Central memory CD8-positive, alpha-beta T cell (primary cell): ENCODE measurements at regions not wholly inside any gene's neighbourhood (a gene's known extent, or its start where the extent isn't known, plus 50 kb on each side); places are given as distances from the start of the nearest gene placed in this dataset.

ENCODE experiments used
- ATAC-seq: fragments of 150-1000 bp; cut with Tn5 transposase; replicated peaks from 2 replicates; pipeline ENCODE4 v1.10.0; 2022; ENCODE audit warnings: mild to moderate bottlenecking, moderate FRiP score, moderate number of reproducible peaks; ENCODE audit not compliant: poor library complexity, severe bottlenecking; ENCODE audit errors: extremely low read depth
- DNase-seq, 2 donors: peaks; one replicate each; pipeline ENCODE4 v3.0.0; 2021; ENCODE audit warnings: low spot score in 2 of 2
- H3K27ac Mint-ChIP-seq: one replicate; pipeline ENCODE4 v1.8.0; 2022; ENCODE audit warnings: low read depth, mild to moderate bottlenecking, moderate library complexity, mixed read lengths
- H3K27me3 Mint-ChIP-seq: one replicate; pipeline ENCODE4 v1.8.0; 2022; ENCODE audit warnings: mixed read lengths
- H3K36me3 Mint-ChIP-seq: one replicate; pipeline ENCODE4 v1.8.0; 2022; ENCODE audit warnings: mild to moderate bottlenecking, moderate library complexity, mixed read lengths; ENCODE audit not compliant: insufficient read depth
- H3K4me1 Mint-ChIP-seq: one replicate; pipeline ENCODE4 v1.8.0; 2022; ENCODE audit warnings: mixed read lengths
- H3K4me3 Mint-ChIP-seq: one replicate; pipeline ENCODE4 v1.8.0; 2022; ENCODE audit warnings: mild to moderate bottlenecking, moderate library complexity, mixed read lengths
- H3K9me3 Mint-ChIP-seq: one replicate; pipeline ENCODE4 v1.8.0; 2022; ENCODE audit warnings: mixed read lengths

DNA sequence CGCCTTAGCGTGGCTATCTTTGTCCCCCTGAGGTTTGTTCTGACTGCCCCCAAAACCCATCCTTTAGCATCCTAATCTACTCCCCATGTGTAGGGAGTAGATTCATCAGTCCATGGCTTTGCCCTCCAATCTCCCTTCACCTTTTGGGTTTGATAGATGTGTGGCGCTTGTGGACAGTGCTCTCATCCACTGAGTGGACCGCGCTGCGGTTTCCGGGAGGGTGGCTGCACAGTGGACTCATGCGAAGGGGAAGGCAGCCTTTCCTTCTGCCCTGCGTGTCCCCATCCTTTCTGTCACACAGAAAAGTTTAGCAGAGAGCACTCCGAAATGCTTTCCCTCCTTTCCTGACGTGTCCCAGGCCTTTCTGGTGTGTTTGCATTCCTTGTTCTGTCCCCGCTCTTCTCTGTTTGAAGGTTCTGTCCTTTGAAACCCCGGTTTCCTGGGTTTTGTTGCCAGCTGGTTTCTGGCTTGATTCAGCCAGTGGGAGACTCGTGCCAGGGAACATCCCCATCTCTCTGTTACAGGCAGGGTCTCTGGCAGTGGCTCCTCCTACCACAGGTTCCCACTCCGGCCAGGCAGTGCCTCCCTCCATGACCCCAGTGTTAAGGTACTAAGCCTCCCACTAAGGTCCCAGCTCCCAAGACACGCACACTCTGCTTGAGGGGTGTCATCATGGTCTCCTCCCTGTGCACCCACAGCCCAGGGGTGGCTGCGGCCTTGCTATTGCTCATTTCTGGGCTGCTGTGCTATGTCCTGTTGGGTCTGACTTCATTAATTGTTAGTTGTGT lies 547.7 kb upstream of the DPP6 start:
- H3K4me3 Mint-ChIP-seq = no peak overlapping the region
- H3K9me3 Mint-ChIP-seq = peaks cover 15% of the 10 kb centered on the region
- H3K27ac Mint-ChIP-seq = no peak overlapping the region
- no peaks in the 10 kb centered on the region for H3K4me1 Mint-ChIP-seq
- ATAC-seq = no peak
- H3K36me3 Mint-ChIP-seq = no peaks in the 10 kb centered on the region
- no peak for DNase-seq
- H3K27me3 Mint-ChIP-seq = no peaks in the 10 kb centered on the region

DNA sequence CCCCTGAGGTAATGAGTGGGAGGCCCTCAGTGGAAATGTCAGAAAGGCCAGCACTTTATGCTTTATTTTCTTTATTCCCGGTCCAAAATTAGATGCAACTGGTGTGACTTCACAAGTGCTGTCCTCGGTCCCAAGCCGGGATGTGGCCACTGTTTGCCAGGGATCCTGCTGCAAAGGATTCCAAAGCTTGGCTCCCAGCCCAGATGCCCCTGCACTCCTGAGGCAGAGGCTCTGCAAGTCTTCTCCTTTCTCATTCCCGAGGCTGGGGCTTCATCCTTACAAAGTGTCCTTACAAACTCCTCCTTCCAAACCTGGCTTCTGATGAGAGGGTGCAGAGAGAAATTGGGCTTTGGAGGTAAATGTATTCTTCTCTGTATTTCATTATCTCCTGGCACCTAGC lies 544.3 kb upstream of the DPP6 start:
- no peak overlapping the region for H3K27ac Mint-ChIP-seq
- H3K4me3 Mint-ChIP-seq = no peak overlapping the region
- DNase-seq = no peak
- no peaks in the 10 kb centered on the region for H3K36me3 Mint-ChIP-seq
- H3K4me1 Mint-ChIP-seq = no peaks in the 10 kb centered on the region
- no peak for ATAC-seq
- H3K9me3 Mint-ChIP-seq = peaks cover 19% of the 10 kb centered on the region
- no peaks in the 10 kb centered on the region for H3K27me3 Mint-ChIP-seq

DNA sequence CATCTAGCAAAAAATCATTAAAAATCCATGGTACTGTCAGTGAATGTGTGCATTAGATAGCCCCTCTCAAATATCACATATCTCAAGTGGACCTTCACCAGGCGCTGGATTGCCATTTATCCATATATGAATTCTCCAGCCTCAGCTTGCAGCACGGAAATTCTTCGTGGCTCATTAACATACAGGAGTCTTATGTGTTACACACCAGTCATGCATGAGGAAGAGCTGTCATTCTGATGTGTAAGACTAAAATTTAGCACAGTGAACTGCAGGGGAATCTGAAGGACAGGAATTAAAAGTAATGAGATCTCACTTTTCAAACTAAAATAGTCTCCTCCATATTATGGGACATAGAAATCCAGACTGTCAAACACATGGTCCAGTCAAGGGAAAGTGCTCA lies 542.4 kb upstream of the DPP6 start:
- DNase-seq (no peak), ATAC-seq (no peak)
- H3K4me3 Mint-ChIP-seq = no peak overlapping the region
- no peaks in the 10 kb centered on the region for H3K4me1 Mint-ChIP-seq
- peaks cover 13% of the 10 kb centered on the region for H3K9me3 Mint-ChIP-seq
- H3K36me3 Mint-ChIP-seq = no peaks in the 10 kb centered on the region
- H3K27ac Mint-ChIP-seq = no peak overlapping the region
- no peaks in the 10 kb centered on the region for H3K27me3 Mint-ChIP-seq

DNA sequence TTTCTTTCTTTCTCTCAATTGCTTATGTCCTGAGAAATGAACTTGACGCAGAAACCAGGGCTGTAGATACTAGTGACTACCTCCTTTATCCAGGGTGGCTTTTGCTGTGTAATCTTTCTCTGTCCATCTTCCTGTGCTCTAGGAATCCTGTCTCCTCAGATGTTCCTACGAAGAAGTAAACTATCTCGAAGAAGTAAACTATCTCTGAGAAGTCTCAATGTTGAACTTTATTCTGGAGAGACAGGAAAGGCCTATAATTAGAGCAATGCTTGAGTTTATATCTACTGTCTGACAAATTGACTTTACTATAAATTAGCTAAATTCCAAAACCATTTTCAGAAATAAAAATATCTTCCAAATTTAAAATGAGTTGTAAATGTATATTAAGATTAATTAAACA lies 541.5 kb upstream of the DPP6 start:
- DNase-seq (no peak), ATAC-seq (no peak)
- Mint-ChIP-seq H3K9me3 (peaks cover 10% of the 10 kb centered on the region), H3K36me3 (no peaks in the 10 kb centered on the region), H3K27me3 (no peaks in the 10 kb centered on the region), H3K4me3 (no peak overlapping the region), H3K4me1 (no peaks in the 10 kb centered on the region), H3K27ac (no peak overlapping the region)

DNA sequence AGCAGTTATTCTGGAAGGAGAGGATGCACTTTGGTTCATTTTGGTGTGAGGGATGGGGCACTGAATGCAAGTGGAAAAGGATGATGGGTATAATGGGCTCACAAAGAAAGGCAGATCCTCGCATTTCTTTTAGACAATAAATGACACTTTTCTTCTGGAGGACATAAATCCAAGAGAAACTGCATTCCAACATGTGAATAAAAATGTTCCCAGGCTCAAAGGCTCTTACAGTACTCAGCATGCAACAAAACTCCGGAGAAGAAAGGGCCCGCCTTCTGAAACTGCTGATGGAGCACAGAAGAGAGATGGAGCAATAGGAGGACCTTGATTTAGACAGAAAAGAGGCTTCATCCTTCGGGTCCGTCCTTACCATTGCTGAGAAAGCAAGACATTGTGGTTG lies 538.2 kb upstream of the DPP6 start:
- ATAC-seq = no peak
- no peaks in the 10 kb centered on the region for H3K27me3 Mint-ChIP-seq
- no peaks in the 10 kb centered on the region for H3K36me3 Mint-ChIP-seq
- no peak overlapping the region for H3K4me3 Mint-ChIP-seq
- H3K27ac Mint-ChIP-seq = no peak overlapping the region
- peaks cover 15% of the 10 kb centered on the region for H3K9me3 Mint-ChIP-seq
- DNase-seq = no peak
- no peaks in the 10 kb centered on the region for H3K4me1 Mint-ChIP-seq

DNA sequence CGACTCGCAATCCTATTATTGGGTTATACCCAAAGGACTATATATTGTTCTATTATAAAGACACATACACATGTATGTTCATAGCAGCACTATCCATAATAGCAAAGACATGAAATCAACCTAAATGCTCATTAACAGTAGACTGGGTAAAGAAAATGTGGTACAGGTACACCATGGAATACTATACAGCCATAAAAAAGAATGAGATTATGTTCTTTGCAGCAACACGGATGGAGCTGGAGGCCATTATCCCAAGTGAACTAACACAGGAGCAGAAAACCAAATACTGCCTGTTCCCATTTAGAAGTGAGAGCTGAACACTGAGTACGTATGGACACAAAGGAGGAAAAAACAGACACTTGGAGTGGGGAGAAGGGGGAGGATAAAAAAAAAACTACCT lies 536.8 kb upstream of the DPP6 start:
- no peak overlapping the region for H3K4me3 Mint-ChIP-seq
- H3K27ac Mint-ChIP-seq = no peak overlapping the region
- ATAC-seq = no peak
- no peak for DNase-seq
- H3K4me1 Mint-ChIP-seq = no peaks in the 10 kb centered on the region
- no peaks in the 10 kb centered on the region for H3K36me3 Mint-ChIP-seq
- peaks cover 16% of the 10 kb centered on the region for H3K9me3 Mint-ChIP-seq
- no peaks in the 10 kb centered on the region for H3K27me3 Mint-ChIP-seq

DNA sequence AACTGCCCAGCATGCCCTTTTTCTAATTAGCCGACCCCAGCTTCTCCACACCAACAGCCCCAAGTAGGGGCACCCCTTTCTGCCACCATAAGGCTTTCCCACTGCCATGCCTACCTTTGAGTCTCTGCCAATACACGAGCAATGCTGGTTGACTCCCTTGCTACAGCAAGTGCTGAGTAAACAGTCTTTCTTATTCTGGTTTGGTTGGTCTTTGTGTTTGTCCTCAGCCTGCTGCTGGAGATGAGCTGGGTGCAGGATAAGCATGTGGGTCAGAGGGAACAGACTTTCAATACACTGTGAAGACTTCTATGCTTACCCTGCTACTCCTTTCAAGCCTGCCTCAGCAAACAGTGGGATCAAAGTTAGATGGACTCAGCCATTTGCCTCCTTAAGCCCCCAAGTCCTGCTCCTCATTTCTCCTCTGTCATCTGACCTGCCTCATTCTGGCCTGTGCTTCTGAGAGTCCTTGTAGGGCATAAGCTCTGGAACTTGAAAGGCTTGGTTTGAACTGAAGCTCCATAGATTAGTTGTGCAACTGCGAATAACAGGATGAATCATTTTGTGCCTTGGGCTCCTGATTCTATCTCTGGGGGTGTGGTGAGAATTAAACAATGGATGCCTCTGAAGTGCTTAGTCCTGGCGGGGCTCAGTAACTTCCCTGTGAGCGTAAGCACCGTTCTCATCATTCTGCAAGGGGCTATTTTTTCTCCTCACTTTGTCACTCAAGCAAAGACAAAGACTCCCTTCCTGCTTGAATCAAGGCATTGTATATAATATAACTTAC lies 533.8 kb upstream of the DPP6 start:
- peaks cover 10% of the 10 kb centered on the region for H3K9me3 Mint-ChIP-seq
- ATAC-seq (no peak), DNase-seq (no peak)
- no peak overlapping the region for H3K4me3 Mint-ChIP-seq
- H3K36me3 Mint-ChIP-seq = no peaks in the 10 kb centered on the region
- H3K27me3 Mint-ChIP-seq = no peaks in the 10 kb centered on the region
- no peaks in the 10 kb centered on the region for H3K4me1 Mint-ChIP-seq
- no peak overlapping the region for H3K27ac Mint-ChIP-seq

DNA sequence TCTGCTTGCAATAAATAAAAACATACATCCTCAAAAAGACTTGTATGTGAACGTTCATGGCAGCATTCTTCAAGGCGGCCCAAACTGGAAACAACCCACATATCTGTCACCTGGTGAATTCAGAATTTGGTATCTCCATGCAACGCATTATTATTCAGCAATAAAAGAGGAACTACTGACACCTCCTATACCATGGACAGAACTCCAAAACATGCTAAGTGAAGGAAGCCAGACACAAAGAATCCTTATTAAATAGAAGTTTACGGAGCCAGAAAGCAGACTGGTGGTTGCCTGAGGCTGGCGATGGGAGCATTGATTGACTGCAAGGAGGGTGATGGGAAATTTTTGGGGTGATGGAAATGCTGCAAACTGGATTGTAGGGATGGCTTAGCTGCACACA lies 530.8 kb upstream of the DPP6 start:
- no peaks in the 10 kb centered on the region for H3K27me3 Mint-ChIP-seq
- H3K9me3 Mint-ChIP-seq = peaks cover 10% of the 10 kb centered on the region
- H3K36me3 Mint-ChIP-seq = no peaks in the 10 kb centered on the region

DNA sequence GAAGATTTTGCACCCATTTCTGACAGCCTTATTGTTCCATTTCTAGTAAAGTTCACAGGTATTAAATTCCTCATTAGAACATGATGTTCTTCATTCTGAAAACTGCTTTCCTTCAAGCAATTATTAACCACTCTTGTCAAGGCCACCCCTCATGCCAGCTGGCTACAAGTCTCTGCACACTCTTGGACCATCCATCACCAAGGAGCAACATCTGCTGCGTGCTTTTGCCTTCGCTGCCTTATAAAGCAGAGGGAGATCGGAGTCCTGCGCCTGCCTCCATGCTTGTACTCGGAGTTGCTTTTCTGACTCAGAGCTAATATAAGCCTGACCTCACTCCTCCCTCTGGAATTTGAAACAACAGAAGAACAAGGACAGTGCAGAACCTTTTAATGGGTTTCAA lies 529.9 kb upstream of the DPP6 start:
- Mint-ChIP-seq H3K4me1 (no peaks in the 10 kb centered on the region), H3K36me3 (no peaks in the 10 kb centered on the region), H3K27ac (no peak overlapping the region), H3K4me3 (no peak overlapping the region), H3K9me3 (peaks cover 10% of the 10 kb centered on the region), H3K27me3 (no peaks in the 10 kb centered on the region)
- ATAC-seq (no peak), DNase-seq (no peak)

More for the DNA sequence above, 530.8 kb upstream of the DPP6 start:
- no peak overlapping the region for H3K27ac Mint-ChIP-seq
- H3K4me3 Mint-ChIP-seq = no peak overlapping the region
- ATAC-seq (no peak), DNase-seq (no peak)
- no peaks in the 10 kb centered on the region for H3K4me1 Mint-ChIP-seq

DNA sequence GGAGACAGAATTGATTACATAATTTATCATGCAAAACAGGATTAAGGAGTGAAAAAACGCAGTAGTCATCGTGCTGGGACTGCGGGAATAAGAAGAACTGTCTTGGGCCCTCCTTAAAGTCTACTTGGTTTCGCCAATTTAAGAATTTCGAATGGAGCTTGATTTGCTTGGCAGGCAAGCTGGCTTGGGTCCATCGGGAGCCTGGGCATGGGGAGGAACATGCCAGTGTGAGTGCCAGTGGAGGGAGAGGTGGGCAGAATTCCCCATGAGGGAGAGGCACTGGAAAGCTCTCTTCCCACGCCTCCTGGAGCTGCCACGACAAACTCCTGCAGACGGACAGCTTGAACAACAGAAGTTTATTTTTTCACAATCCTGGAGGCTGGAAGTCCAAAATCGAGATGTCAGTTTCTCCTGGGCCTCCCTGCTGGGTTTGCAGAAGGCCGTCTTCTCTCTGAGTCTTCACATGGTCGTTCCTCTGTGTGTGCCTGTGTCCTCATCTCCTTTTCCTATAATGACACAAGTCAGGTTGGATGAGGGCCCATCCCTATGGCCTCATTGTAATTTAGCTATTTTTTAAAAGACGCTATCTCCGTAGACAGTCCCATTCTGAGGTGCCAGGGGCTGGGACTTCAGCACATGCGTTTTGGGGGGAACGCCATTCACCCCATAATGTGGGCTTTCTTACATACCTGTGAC lies 528.7 kb upstream of the DPP6 start:
- Mint-ChIP-seq H3K4me3 (no peak overlapping the region), H3K9me3 (peaks cover 13% of the 10 kb centered on the region), H3K27ac (no peak overlapping the region), H3K36me3 (no peaks in the 10 kb centered on the region), H3K27me3 (no peaks in the 10 kb centered on the region), H3K4me1 (no peaks in the 10 kb centered on the region)
- no peak for ATAC-seq
- DNase-seq = no peak

DNA sequence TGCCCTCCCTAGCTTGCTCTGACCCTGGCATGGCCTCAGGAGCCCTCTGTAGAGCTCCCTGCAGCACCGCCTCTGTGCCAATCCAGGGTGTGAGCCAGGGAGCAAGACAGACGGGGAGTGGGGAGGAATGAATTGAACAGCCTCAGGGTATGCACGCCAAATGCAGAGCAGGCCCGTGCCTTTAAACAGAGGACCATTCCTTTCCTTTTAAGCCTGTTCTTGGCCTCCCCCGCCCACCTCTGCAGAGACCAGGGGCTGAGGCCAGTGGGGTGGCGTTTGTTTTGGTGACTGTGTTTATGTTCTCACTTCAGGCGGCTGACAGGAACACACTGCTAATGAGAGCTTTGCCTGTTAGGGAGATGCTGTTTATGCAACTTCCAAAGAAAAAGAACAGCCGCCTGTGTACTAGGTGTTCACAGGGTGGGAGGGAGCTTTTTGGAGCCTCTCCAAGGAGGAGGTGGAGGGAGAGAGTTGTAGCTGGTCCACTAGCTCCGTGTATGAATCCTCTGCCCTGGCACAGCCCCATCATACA lies 528.1 kb upstream of the DPP6 start:
- Mint-ChIP-seq H3K4me3 (no peak overlapping the region), H3K27me3 (no peaks in the 10 kb centered on the region), H3K36me3 (no peaks in the 10 kb centered on the region), H3K4me1 (no peaks in the 10 kb centered on the region), H3K27ac (no peak overlapping the region), H3K9me3 (peaks cover 13% of the 10 kb centered on the region)
- DNase-seq = no peak
- ATAC-seq = no peak

DNA sequence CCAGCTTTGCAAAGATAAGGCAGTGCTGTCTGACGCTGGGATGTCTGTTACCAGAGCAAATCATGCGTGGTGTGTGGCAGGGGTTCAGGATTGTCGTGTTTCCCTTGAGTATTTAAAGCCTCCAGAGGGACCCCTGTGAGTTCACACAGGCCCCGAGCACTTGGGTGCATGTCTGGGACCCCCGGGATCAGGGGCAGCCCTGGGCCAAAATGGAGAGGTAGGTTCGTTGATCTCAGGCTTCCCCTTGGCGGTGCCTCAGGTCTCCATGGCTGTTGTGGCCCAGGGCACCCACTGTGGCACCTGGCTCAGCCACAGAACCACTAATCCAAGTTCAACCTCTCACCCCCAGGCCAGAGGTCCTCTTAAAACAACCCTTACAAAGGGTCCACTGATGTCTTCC lies 523.1 kb upstream of the DPP6 start:
- Mint-ChIP-seq H3K4me1 (no peaks in the 10 kb centered on the region), H3K27me3 (no peaks in the 10 kb centered on the region), H3K36me3 (no peaks in the 10 kb centered on the region), H3K4me3 (no peak overlapping the region), H3K9me3 (peaks cover 24% of the 10 kb centered on the region), H3K27ac (no peak overlapping the region)
- DNase-seq (no peak), ATAC-seq (no peak)
